Ishikawa (cell line): ENCODE measurements at regions not wholly inside any gene's neighbourhood (a gene's known extent, or its start where the extent isn't known, plus 50 kb on each side); places are given as distances from the start of the nearest gene placed in this dataset.

Experiments
- CEBPB ChIP-seq: IDR thresholded peaks from 2 replicates; pipeline ENCODE4 v1.6.1; 2012
- CREB1 ChIP-seq: IDR thresholded peaks from 2 replicates; pipeline ENCODE4 v1.6.1; 2012; ENCODE audit warnings: low read depth
- EGR1 ChIP-seq: IDR thresholded peaks from 2 replicates; pipeline ENCODE4 v1.6.1; 2012
- EP300 ChIP-seq: IDR thresholded peaks from 2 replicates; pipeline ENCODE4 v1.6.1; 2012; ENCODE audit warnings: borderline replicate concordance
- FOXM1 ChIP-seq: IDR thresholded peaks from 2 replicates; pipeline ENCODE4 v1.6.1; 2012; ENCODE audit warnings: low read depth, borderline replicate concordance
- NFIC ChIP-seq: IDR thresholded peaks from 2 replicates; pipeline ENCODE4 v1.6.1; 2012
- RAD21 ChIP-seq: IDR thresholded peaks from 2 replicates; pipeline ENCODE4 v1.6.1; 2012; ENCODE audit warnings: low read depth
- TAF1 ChIP-seq: IDR thresholded peaks from 2 replicates; pipeline ENCODE4 v1.6.1; 2012; ENCODE audit warnings: low read depth, mild to moderate bottlenecking
- TCF12 ChIP-seq: IDR thresholded peaks from 2 replicates; pipeline ENCODE4 v1.6.1; 2012; ENCODE audit warnings: low read depth
- TEAD4 ChIP-seq: IDR thresholded peaks from 2 replicates; pipeline ENCODE4 v1.6.1; 2012
- YY1 ChIP-seq: IDR thresholded peaks from 2 replicates; pipeline ENCODE4 v1.6.1; 2012; ENCODE audit warnings: low read depth
- ZBTB7A ChIP-seq: IDR thresholded peaks from 2 replicates; pipeline ENCODE4 v1.6.1; 2012; ENCODE audit warnings: low read depth
- TF ChIP-seq, protein P1 (sequence below): IDR thresholded peaks from 2 replicates; pipeline ENCODE4 v1.6.1; 2012
- TF ChIP-seq, protein P2 (sequence below): IDR thresholded peaks from 2 replicates; pipeline ENCODE4 v1.6.1; 2012; ENCODE audit warnings: low read depth, mild to moderate bottlenecking
- TF ChIP-seq, protein P3 (sequence below): IDR thresholded peaks from 2 replicates; pipeline ENCODE4 v1.6.1; 2012

DNA sequence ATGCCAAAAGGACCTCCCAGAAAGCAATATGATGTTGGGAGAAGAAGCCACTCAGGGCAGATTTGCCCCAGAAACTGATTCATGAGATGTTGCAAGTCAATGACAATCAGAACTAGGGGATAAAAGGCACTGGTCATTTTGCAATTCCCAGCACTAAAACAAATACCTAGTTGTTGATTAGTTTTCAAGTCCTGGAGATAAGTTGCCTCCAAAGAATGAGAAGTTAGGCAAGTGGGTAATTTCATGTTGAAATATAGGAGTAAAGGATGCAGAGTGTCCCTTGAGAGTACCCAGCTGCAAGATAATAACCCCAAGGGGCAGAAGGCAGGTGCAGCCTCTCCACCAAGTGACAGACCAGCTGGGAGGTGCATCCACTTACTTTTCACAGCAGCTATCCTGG, 363.6 kb downstream of the PBX1 start:
- TF ChIP-seq TCF12 (no peak), RAD21 (no peak), EP300 (no peak), ZBTB7A (no peak), EGR1 (no peak), YY1 (no peak)
- TF ChIP-seq, protein P1, sequence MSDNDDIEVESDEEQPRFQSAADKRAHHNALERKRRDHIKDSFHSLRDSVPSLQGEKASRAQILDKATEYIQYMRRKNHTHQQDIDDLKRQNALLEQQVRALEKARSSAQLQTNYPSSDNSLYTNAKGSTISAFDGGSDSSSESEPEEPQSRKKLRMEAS: no peak
- TF ChIP-seq, protein P2, sequence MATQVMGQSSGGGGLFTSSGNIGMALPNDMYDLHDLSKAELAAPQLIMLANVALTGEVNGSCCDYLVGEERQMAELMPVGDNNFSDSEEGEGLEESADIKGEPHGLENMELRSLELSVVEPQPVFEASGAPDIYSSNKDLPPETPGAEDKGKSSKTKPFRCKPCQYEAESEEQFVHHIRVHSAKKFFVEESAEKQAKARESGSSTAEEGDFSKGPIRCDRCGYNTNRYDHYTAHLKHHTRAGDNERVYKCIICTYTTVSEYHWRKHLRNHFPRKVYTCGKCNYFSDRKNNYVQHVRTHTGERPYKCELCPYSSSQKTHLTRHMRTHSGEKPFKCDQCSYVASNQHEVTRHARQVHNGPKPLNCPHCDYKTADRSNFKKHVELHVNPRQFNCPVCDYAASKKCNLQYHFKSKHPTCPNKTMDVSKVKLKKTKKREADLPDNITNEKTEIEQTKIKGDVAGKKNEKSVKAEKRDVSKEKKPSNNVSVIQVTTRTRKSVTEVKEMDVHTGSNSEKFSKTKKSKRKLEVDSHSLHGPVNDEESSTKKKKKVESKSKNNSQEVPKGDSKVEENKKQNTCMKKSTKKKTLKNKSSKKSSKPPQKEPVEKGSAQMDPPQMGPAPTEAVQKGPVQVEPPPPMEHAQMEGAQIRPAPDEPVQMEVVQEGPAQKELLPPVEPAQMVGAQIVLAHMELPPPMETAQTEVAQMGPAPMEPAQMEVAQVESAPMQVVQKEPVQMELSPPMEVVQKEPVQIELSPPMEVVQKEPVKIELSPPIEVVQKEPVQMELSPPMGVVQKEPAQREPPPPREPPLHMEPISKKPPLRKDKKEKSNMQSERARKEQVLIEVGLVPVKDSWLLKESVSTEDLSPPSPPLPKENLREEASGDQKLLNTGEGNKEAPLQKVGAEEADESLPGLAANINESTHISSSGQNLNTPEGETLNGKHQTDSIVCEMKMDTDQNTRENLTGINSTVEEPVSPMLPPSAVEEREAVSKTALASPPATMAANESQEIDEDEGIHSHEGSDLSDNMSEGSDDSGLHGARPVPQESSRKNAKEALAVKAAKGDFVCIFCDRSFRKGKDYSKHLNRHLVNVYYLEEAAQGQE: no peak

DNA sequence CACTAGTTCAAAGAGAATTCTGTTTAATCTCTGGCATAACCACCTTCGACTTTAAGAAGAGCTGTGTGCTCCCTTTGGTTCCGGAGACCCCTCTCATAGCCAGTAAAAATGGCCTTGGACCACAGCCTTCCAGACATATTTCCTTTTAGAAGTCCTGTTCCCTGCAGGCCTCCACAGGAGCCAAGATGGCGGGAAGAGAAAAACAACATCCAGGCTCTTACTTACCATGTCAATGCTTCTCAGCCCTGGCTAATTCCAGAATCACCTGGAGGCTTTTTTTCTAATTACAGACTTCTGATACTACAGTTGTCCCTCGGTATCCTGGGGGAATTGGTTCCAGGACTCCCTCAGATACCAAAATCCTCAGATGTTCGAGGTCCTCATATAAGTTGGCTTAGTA, 362.5 kb downstream of the PBX1 start:
- TF ChIP-seq TCF12: no peak
- TF ChIP-seq ZBTB7A: no peak
- no peak for TF ChIP-seq NFIC
- TF ChIP-seq CREB1: no peak
- TF ChIP-seq FOXM1: no peak
- no peak for TF ChIP-seq TEAD4
- no peak for TF ChIP-seq YY1
- no peak for TF ChIP-seq TAF1
- TF ChIP-seq RAD21: no peak
- TF ChIP-seq, protein P3, sequence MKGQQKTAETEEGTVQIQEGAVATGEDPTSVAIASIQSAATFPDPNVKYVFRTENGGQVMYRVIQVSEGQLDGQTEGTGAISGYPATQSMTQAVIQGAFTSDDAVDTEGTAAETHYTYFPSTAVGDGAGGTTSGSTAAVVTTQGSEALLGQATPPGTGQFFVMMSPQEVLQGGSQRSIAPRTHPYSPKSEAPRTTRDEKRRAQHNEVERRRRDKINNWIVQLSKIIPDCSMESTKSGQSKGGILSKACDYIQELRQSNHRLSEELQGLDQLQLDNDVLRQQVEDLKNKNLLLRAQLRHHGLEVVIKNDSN: no peak
- TF ChIP-seq, protein P1: no peak
- TF ChIP-seq, protein P2: no peak
- TF ChIP-seq CEBPB: no peak
- no peak for TF ChIP-seq EP300
- TF ChIP-seq EGR1: no peak

DNA sequence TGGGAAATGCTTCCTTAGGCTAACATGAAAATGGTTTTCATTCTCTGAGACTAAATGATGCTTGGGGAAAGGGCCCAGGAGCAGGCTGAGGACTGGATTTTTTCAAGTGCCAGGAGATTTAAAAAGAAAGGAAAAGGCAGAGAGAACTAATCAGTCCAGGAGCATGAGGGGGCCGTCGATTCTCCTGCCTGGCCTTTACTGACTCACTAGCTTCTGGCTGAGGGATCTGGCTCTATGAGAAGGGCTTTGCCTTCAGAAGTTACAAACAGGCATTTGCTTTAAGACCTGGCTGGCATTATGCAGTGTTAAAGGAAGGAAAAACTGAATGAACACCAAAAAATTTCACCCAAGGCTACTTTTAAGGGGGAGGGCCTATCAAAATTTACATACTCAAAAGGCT, 359.2 kb downstream of the PBX1 start:
- TF ChIP-seq FOXM1: no peak
- TF ChIP-seq, protein P1: no peak
- TF ChIP-seq EGR1: no peak
- no peak for TF ChIP-seq CEBPB
- TF ChIP-seq TEAD4: no peak
- TF ChIP-seq TCF12: no peak
- no peak for TF ChIP-seq YY1
- TF ChIP-seq EP300: no peak
- no peak for TF ChIP-seq TAF1

DNA sequence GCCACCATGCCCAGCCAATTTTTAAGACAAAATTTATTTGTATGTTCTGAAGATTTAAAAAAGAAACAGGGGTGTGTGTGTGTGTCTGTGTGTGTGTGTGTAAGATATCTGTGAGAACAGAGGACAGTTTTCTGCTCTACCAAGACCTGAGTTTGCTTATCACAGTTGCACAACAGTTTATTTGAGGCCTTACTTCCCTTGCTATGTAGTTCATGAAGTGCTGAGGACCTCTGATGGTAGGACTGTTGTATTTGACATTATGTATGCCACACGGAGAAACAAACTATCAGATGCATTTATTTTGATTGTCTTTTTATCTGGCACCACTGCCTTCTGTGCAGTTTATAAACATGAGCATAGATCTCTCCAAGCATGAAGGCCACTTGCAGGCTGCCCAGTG, 355.2 kb downstream of the PBX1 start:
- TF ChIP-seq EP300 (no peak), RAD21 (no peak; the same call in 1 of the 2 replicates), EGR1 (no peak), ZBTB7A (no peak), TAF1 (no peak), FOXM1 (no peak), TCF12 (no peak)
- TF ChIP-seq, protein P1: no peak

DNA sequence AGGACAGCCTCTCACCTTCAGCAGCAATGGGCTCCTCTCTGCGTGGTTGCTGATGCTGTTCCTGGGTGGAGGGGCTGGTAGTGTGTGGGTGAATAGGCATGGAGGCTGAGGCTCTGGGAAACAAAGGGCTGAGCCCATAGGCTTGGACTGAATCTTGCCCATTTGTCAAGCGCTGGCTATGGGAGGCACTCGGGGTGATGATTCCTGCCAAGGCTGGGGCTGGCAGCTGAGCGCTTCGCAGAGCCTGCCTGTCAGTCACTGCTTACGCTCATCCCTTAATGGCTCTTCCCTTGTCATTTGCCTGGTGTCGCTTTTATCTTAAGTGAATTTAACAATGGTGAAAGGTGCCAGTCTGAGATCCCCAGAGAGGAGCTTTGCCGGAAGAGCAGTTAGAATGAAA, 353.3 kb downstream of the PBX1 start:
- TF ChIP-seq CREB1: no peak
- TF ChIP-seq EGR1: no peak
- no peak for TF ChIP-seq EP300
- no peak for TF ChIP-seq TCF12
- TF ChIP-seq, protein P2: no peak
